GM21717 (cell line): ENCODE measurements at regions not wholly inside any gene's neighbourhood (a gene's known extent, or its start where the extent isn't known, plus 50 kb on each side); places are given as distances from the start of the nearest gene placed in this dataset.

Experiments used
- ATAC-seq: cut with Tn5 transposase; IDR thresholded peaks from one replicate; pipeline ENCODE4 v1.9.1; 2021; ENCODE audit warnings: mild to moderate bottlenecking, moderate library complexity; ENCODE audit not compliant: unreplicated experiment

GRCh38 chr1:221099747-221100595, 220.7 kb downstream of the HLX start:
- no peak for ATAC-seq

GRCh38 chr1:221100611-221101010, 221.4 kb downstream of the HLX start:
- no peak for ATAC-seq

- no peak for ATAC-seq
Measured at GRCh38 chr1:221101807-221102605, 222.8 kb downstream of the HLX start.

GRCh38 chr1:221104596-221104995, 225.4 kb downstream of the HLX start:
- no peak for ATAC-seq

GRCh38 chr1:221105578-221105977, 226.3 kb downstream of the HLX start:
- ATAC-seq, result no peak

- ATAC-seq, result no peak
Measured at GRCh38 chr1:221106616-221107015, 227.4 kb downstream of the HLX start.

- no peak for ATAC-seq
Measured at GRCh38 chr1:221109930-221110329, 230.7 kb downstream of the HLX start.

- no peak for ATAC-seq
Measured at GRCh38 chr1:221117133-221117532, 237.9 kb downstream of the HLX start.

- no peak for ATAC-seq
Measured at GRCh38 chr1:221117548-221117951, 238.3 kb downstream of the HLX start.

GRCh38 chr1:221118176-221118937, 239.1 kb downstream of the HLX start:
- no peak for ATAC-seq

GRCh38 chr1:221118938-221119320, 239.7 kb downstream of the HLX start:
- no peak for ATAC-seq

- no peak for ATAC-seq
Measured at GRCh38 chr1:221122501-221122900, 243.3 kb downstream of the HLX start.

- no peak for ATAC-seq
Measured at GRCh38 chr1:221125976-221126375, 246.7 kb downstream of the HLX start.

- no peak for ATAC-seq
Measured at GRCh38 chr1:221137666-221138065, 258.4 kb downstream of the HLX start.

GRCh38 chr1:221138516-221138915, 259.3 kb downstream of the HLX start:
- ATAC-seq, result no peak

- ATAC-seq, result no peak
Measured at GRCh38 chr1:221139991-221140390, 260.7 kb downstream of the HLX start.

GRCh38 chr1:221141096-221141495, 261.9 kb downstream of the HLX start:
- ATAC-seq, result no peak

- no peak for ATAC-seq
Measured at GRCh38 chr1:221141606-221142285, 262.5 kb downstream of the HLX start.

- no peak for ATAC-seq
Measured at GRCh38 chr1:221148660-221149059, 269.4 kb downstream of the HLX start.

- no peak for ATAC-seq
Measured at GRCh38 chr1:221149111-221149510, 269.9 kb downstream of the HLX start.

- no peak for ATAC-seq
Measured at GRCh38 chr1:221149555-221150075, 270.4 kb downstream of the HLX start.
